HL-60 (cell line): ENCODE measurements at regions not wholly inside any gene's neighbourhood (a gene's known extent, or its start where the extent isn't known, plus 50 kb on each side); places are given as distances from the start of the nearest gene placed in this dataset.

Experiments used
- DNase-seq, 2 experiments: peaks; one replicate each; pipeline ENCODE4 v3.0.0-alpha.2; 2010 to 2020; ENCODE audit warnings: low read depth in 1 of 2, low spot score in 1 of 2
- H3K27ac ChIP-seq: fragments of 250-450 bp; sonication (Bioruptor Pico); replicated peaks from 2 replicates; pipeline ENCODE4 v1.5.1; 2020; ENCODE audit warnings: mild to moderate bottlenecking, moderate library complexity
- H3K27me3 ChIP-seq: fragments of 250-450 bp; sonication (Bioruptor Pico); 2 replicates; pipeline ENCODE4 v1.5.1; 2021; ENCODE audit warnings: mild to moderate bottlenecking, moderate library complexity; ENCODE audit not compliant: insufficient read depth, poor library complexity, severe bottlenecking
- H3K4me3 ChIP-seq: replicated peaks from 2 replicates; pipeline ENCODE4 v1.5.1; 2011; ENCODE audit warnings: mild to moderate bottlenecking, control low read depth, low read length; ENCODE audit not compliant: insufficient read depth
- GABPA ChIP-seq: IDR thresholded peaks from 2 replicates; pipeline ENCODE4 v1.6.1; 2012; ENCODE audit warnings: low read depth
- POLR2AphosphoS5 ChIP-seq: IDR thresholded peaks from 2 replicates; pipeline ENCODE4 v1.6.1; 2012; ENCODE audit warnings: low read depth
- SPI1 ChIP-seq: IDR thresholded peaks from 2 replicates; pipeline ENCODE4 v1.6.1; 2012; ENCODE audit warnings: low read depth, mild to moderate bottlenecking, borderline replicate concordance
- TF ChIP-seq, protein P1 (sequence below): IDR thresholded peaks from 2 replicates; pipeline ENCODE4 v1.6.1; 2012; ENCODE audit warnings: low read depth; ENCODE audit not compliant: insufficient replicate concordance
- TF ChIP-seq, protein P2 (sequence below): IDR thresholded peaks from one replicate; pipeline ENCODE4 v1.5.1; 2011; ENCODE audit warnings: low read length, control low read depth, inconsistent platforms; ENCODE audit not compliant: insufficient read depth

DNA sequence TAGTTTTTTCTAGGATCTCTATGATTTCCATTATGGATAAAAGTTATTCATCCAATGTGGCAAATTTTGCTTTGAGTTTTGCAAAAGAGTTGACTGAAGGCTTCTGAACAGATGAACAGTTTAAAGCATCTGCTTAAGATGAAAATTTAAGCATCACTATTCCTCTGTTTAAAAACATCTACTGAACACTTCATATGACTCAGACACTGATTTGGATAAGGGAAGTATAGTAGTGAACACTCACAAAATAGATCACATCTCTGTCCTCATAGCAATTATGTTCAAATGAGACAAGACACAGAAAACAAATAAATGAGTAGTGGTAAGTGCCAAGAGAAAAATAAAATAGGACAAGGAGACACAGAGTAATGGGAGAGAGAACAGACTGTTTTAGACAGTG is 157.3 kb downstream of the MBL2 start:
- Histone ChIP-seq H3K27ac (no peak overlapping the region), H3K27me3 (no peaks in the 10 kb centered on the region), H3K4me3 (no peak overlapping the region)
- TF ChIP-seq, protein P1, sequence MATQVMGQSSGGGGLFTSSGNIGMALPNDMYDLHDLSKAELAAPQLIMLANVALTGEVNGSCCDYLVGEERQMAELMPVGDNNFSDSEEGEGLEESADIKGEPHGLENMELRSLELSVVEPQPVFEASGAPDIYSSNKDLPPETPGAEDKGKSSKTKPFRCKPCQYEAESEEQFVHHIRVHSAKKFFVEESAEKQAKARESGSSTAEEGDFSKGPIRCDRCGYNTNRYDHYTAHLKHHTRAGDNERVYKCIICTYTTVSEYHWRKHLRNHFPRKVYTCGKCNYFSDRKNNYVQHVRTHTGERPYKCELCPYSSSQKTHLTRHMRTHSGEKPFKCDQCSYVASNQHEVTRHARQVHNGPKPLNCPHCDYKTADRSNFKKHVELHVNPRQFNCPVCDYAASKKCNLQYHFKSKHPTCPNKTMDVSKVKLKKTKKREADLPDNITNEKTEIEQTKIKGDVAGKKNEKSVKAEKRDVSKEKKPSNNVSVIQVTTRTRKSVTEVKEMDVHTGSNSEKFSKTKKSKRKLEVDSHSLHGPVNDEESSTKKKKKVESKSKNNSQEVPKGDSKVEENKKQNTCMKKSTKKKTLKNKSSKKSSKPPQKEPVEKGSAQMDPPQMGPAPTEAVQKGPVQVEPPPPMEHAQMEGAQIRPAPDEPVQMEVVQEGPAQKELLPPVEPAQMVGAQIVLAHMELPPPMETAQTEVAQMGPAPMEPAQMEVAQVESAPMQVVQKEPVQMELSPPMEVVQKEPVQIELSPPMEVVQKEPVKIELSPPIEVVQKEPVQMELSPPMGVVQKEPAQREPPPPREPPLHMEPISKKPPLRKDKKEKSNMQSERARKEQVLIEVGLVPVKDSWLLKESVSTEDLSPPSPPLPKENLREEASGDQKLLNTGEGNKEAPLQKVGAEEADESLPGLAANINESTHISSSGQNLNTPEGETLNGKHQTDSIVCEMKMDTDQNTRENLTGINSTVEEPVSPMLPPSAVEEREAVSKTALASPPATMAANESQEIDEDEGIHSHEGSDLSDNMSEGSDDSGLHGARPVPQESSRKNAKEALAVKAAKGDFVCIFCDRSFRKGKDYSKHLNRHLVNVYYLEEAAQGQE: no peak
- TF ChIP-seq, protein P2, sequence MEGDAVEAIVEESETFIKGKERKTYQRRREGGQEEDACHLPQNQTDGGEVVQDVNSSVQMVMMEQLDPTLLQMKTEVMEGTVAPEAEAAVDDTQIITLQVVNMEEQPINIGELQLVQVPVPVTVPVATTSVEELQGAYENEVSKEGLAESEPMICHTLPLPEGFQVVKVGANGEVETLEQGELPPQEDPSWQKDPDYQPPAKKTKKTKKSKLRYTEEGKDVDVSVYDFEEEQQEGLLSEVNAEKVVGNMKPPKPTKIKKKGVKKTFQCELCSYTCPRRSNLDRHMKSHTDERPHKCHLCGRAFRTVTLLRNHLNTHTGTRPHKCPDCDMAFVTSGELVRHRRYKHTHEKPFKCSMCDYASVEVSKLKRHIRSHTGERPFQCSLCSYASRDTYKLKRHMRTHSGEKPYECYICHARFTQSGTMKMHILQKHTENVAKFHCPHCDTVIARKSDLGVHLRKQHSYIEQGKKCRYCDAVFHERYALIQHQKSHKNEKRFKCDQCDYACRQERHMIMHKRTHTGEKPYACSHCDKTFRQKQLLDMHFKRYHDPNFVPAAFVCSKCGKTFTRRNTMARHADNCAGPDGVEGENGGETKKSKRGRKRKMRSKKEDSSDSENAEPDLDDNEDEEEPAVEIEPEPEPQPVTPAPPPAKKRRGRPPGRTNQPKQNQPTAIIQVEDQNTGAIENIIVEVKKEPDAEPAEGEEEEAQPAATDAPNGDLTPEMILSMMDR: no peak
- TF ChIP-seq POLR2AphosphoS5: no peak
- TF ChIP-seq SPI1: no peak
- TF ChIP-seq GABPA: no peak
- DNase-seq: no peak

DNA sequence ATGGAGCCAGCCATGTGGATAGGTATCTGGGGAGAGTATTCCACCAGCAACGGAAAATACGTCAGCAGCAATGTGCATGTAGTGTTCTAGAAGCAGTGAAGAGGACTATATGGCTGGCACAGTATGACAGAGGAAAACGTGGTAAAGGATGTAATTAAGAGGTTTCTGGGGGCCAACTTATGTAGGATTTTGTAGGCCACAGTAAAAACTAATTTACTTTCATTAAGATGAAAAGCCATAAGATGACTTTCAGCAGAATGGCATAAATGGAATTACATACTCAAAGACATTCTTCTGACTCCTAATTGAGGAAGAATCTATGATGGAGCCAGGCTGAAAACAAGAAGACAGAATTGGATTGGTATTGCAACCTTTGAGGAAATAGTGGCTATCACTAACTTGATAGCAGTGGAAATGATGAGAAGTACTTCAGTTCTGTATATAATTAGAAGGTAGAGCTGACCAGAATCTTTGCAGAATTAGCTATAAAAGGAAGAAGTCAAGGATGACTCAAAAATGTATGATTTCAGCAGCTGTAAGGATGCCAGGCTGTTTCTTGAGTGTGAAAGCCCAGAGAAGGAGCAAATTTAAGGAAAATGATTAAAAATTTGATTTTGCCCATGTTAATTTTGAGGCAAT is 156.7 kb downstream of the MBL2 start:
- H3K27me3 ChIP-seq: no peaks in the 10 kb centered on the region
- no peak for DNase-seq
- TF ChIP-seq SPI1: no peak
- TF ChIP-seq, protein P1: no peak
- TF ChIP-seq, protein P2: no peak
- TF ChIP-seq POLR2AphosphoS5: no peak
- TF ChIP-seq GABPA: no peak
- H3K27ac ChIP-seq: no peak overlapping the region
- no peak overlapping the region for H3K4me3 ChIP-seq

DNA sequence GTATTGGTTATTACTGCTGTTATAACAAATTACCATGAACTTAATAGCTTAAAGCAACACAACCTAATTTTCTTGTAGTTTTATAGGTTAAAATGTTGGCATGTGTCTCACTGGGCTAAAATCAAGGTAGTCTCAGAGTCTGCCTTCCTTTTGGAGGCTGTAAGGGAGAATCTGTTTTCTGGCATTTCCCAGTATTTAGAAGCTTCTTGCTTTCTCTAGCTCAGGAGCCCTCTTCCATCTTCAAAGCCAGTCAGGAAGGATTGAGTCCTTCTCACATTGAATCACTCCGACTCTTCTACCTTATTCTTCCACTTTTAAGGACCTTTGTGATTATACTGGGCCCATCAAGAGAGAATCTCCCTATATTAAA is 156.2 kb downstream of the MBL2 start:
- no peak overlapping the region for H3K27ac ChIP-seq
- no peak for TF ChIP-seq GABPA
- TF ChIP-seq, protein P1: no peak
- no peak for TF ChIP-seq POLR2AphosphoS5
- no peak for TF ChIP-seq SPI1
- TF ChIP-seq, protein P2: no peak
- no peaks in the 10 kb centered on the region for H3K27me3 ChIP-seq
- DNase-seq: no peak
- no peak overlapping the region for H3K4me3 ChIP-seq
